Activated T-helper 17 cell treated with anti-CD3 and anti-CD28 coated beads, Interleukin-2, amount 50 U/mL, for 72 hours (primary cell): ENCODE measurements at regions not wholly inside any gene's neighbourhood (a gene's known extent, or its start where the extent isn't known, plus 50 kb on each side); places are given as distances from the start of the nearest gene placed in this dataset.

Source experiments
- ATAC-seq: fragments of 150-1000 bp; cut with Tn5 transposase; replicated peaks from 2 replicates; pipeline ENCODE4 v1.10.0; 2021; ENCODE audit warnings: mild to moderate bottlenecking, moderate library complexity
- H3K27ac Mint-ChIP-seq: one replicate; pipeline ENCODE4 v1.8.0; 2022; ENCODE audit warnings: mixed read lengths
- H3K27me3 Mint-ChIP-seq: one replicate; pipeline ENCODE4 v1.8.0; 2022; ENCODE audit warnings: mixed read lengths
- H3K36me3 Mint-ChIP-seq: one replicate; pipeline ENCODE4 v1.8.0; 2022; ENCODE audit warnings: low read depth, mild to moderate bottlenecking, mixed read lengths
- H3K4me1 Mint-ChIP-seq: one replicate; pipeline ENCODE4 v1.8.0; 2022; ENCODE audit warnings: mixed read lengths
- H3K4me3 Mint-ChIP-seq: one replicate; pipeline ENCODE4 v1.8.0; 2022; ENCODE audit warnings: mild to moderate bottlenecking, mixed read lengths
- H3K9me3 Mint-ChIP-seq: one replicate; pipeline ENCODE4 v1.8.0; 2022; ENCODE audit warnings: mixed read lengths

DNA sequence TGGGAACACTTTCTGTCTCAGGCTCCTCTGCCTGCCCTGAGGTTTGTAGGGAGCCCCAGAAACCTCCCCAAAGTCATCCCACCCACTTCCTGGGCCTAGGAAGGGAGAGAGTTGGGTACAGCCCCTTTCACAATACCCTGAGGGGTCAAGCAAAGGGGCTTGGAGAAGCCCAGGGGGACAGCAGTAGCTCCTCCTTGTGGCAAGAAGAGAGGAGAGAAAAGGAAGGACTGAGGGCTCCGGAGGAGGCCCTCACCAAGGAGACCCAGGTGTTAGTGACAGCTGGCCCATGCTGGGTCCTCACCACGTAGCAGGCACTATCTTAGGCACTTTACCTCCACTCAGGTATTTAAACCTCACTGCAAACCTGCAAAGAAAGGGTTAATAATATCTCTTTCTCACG lies 112.8 kb downstream of the IRX5 start:
- no peak overlapping the region for H3K4me3 Mint-ChIP-seq
- peaks cover 9% of the 10 kb centered on the region for H3K27me3 Mint-ChIP-seq
- ATAC-seq: no peak
- H3K9me3 Mint-ChIP-seq: no peaks in the 10 kb centered on the region
- no peaks in the 10 kb centered on the region for H3K4me1 Mint-ChIP-seq
- H3K27ac Mint-ChIP-seq: no peak overlapping the region
- no peaks in the 10 kb centered on the region for H3K36me3 Mint-ChIP-seq

DNA sequence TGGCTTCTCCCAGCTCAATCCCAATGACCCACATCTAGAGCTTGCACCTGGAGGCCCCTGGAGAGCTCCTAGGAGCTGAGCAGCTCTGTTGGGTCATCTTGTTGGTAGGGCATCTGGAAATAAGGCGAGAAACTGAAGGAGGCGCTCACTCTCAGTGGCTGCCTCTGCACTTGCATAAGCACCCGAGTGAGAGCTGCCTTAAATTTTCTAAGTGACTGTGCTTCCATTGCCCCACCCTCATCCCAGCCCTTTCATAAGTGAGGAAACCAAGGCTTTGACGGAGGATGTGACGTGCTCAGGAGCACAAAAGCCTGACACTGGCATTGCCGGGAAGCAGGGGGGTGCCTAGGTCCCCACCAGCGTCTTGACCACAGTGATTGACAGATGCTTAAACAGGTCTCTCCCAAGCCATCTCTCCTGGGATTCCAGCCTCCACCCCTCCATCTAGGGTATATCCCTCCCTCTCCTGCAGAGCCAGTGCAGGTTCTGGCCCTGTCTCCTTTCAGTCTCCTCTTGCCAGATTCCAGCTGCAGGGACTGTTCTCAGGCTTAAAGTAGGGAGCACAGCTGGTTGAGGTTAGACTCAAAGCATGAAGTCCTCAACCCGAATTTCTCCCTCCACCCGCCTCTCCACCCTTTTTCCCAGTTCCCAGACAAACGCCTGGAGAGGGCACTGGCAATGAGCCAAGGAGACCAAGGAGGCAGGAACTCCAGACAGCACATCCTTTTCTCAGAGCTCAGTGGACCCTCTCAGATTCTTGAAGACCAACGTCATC lies 113.7 kb downstream of the IRX5 start:
- Mint-ChIP-seq H3K27me3 (peaks cover 9% of the 10 kb centered on the region), H3K27ac (no peak overlapping the region), H3K36me3 (no peaks in the 10 kb centered on the region), H3K9me3 (no peaks in the 10 kb centered on the region), H3K4me1 (no peaks in the 10 kb centered on the region), H3K4me3 (no peak overlapping the region)
- no peak for ATAC-seq

DNA sequence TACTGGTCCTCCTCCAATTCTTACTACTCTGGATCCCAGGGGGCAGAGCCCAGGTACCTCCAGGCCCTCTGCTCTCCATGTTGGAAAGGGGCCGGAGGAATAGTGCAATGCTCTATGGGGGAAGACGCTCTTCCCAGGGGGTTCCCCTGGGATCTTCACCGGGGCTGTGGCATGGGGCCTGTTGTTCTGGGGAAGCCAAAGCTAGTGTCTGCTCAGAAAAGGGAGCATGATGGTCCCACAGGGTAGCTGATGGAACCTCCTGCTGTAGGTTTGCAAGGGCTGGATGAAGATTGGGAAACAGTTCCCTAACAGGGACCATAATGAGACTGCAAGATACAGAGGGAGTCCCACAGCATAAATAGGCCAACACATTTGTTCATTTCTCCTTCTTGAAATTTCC lies 114.7 kb downstream of the IRX5 start:
- no peaks in the 10 kb centered on the region for H3K36me3 Mint-ChIP-seq
- no peak overlapping the region for H3K27ac Mint-ChIP-seq
- H3K9me3 Mint-ChIP-seq: no peaks in the 10 kb centered on the region
- no peak for ATAC-seq
- H3K27me3 Mint-ChIP-seq: peaks cover 9% of the 10 kb centered on the region
- H3K4me3 Mint-ChIP-seq: no peak overlapping the region
- H3K4me1 Mint-ChIP-seq: no peaks in the 10 kb centered on the region

DNA sequence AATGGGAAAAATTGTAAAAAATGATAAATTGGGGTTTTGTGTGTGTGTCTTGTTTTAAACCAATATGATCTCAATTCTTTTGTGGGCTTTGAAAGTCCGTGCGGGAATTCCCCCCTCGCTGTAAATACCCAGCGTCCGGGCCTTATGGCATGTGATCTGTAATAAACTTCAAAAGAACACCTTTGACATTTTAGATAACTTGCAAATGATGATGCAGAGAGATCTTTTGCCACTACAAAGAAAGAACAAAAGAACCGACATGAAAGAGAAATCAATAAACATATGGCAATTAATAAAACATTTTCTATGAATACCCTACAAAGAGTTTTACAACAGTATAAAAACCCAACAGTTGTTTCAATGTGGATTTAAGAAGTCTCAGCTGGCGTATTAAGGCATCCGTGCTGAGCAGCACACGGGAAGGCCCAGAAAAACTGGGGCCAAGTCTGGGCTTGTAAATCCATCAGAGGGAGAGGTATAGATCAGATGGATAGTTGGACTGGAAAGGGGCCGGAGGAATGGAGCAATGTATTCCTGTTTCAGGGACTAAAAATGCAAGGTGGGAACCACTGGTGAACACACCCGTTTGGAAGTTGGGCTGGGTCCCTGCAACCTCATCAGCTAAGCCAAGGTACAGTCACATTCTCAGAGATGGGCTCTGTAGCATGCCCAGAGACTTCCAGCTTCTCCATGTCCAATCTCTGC lies 115.2 kb downstream of the IRX5 start:
- ATAC-seq: no peak
- Mint-ChIP-seq H3K9me3 (no peaks in the 10 kb centered on the region), H3K27ac (no peak overlapping the region), H3K4me3 (no peak overlapping the region), H3K4me1 (no peaks in the 10 kb centered on the region), H3K36me3 (no peaks in the 10 kb centered on the region), H3K27me3 (peaks cover 9% of the 10 kb centered on the region)

DNA sequence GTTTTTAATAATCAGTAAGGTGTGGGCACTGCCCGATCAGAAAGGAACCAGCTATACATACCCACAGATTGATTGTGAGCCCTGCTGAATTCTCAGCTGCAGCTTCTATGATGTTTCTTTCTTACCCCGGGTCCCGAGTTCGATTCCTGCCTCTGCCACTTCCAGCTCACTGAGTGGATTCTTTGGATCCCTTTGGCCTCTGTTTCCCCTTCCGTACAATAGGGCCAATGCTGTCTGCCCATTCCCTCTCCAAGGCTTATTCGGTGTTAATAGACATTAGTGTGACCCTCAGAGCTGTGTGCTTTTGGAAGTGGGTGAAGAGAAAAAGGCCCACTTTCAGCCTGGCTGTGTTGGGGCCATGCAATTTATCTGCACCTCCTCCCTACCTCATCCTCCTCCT lies 115.8 kb downstream of the IRX5 start:
- H3K36me3 Mint-ChIP-seq: no peaks in the 10 kb centered on the region
- H3K4me1 Mint-ChIP-seq: no peaks in the 10 kb centered on the region
- no peak overlapping the region for H3K4me3 Mint-ChIP-seq
- no peak overlapping the region for H3K27ac Mint-ChIP-seq
- H3K27me3 Mint-ChIP-seq: peaks cover 9% of the 10 kb centered on the region
- H3K9me3 Mint-ChIP-seq: no peaks in the 10 kb centered on the region
- ATAC-seq: no peak

DNA sequence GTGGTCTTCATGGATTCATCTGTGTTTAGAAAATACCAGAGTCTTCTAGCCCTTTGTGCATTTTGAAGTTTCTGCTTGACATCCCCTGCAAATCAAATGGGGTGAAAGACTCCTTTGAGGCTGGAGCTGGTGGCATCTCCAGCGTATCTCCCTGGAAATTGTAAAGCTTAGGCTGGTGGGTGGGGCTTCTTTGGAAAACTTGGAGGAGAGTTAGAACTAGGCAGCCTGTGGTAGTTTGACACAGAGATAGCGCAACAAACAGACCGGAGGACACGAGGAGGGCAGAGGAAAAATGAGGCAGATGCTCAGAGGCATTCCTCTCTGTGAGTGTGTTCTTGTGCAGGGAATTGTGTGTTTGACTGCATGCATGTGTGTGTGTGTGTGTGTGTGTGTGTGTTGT lies 116.3 kb downstream of the IRX5 start:
- Mint-ChIP-seq H3K27me3 (peaks cover 11% of the 10 kb centered on the region), H3K27ac (no peak overlapping the region), H3K4me3 (no peak overlapping the region), H3K4me1 (no peaks in the 10 kb centered on the region), H3K36me3 (no peaks in the 10 kb centered on the region), H3K9me3 (no peaks in the 10 kb centered on the region)
- no peak for ATAC-seq

DNA sequence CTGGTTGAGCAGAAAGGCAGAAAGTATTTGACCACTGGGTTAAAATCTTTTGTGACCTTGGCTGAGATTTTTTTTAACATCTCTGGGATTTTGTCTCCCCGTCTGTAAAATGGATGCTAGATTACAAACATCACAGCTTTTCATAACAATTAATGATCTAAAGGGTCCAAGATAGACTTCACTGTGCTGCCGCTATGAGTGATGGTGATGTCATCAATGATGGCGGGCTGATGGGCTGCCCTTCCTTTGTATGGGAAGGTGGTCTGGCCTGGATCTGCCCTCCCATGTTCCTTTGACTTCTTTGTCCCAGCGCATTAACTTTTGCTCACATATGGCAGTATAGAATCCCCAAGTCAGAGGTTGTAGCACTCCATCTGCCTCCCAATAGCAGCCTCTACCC lies 116.7 kb downstream of the IRX5 start:
- Mint-ChIP-seq H3K4me3 (no peak overlapping the region), H3K27ac (no peak overlapping the region), H3K9me3 (no peaks in the 10 kb centered on the region), H3K36me3 (no peaks in the 10 kb centered on the region), H3K4me1 (no peaks in the 10 kb centered on the region), H3K27me3 (peaks cover 13% of the 10 kb centered on the region)
- ATAC-seq: no peak

DNA sequence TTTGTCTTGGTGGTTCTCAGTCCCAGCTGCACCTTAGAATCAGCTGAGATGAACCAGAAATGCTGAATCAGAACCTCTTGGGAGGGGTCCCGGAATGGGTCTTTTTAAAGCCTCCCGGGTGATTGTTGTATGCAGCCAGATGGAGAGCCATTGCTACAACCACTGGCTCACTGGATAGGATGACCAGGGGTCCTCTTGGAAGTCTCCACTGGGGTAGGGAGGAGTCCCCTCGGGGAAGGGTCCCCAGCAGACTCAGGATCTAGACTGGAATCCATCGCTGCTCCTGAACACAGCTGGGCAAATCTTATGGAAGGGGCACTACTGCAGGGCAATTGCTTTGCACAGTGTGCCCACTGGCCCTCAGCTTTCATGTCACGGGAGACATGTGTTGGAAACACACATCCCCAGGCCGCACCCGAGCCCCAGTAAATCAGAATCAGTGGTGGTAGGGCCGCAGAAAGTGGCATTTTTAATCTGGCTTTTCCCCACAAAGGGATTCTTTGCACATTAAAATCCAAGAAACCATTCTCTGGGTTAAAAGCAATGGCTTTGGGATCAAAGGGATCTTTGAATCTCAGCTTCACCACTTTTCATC lies 117.3 kb downstream of the IRX5 start:
- Mint-ChIP-seq H3K9me3 (no peaks in the 10 kb centered on the region), H3K27me3 (peaks cover 13% of the 10 kb centered on the region), H3K27ac (no peak overlapping the region), H3K4me1 (no peaks in the 10 kb centered on the region), H3K36me3 (no peaks in the 10 kb centered on the region), H3K4me3 (no peak overlapping the region)
- no peak for ATAC-seq

DNA sequence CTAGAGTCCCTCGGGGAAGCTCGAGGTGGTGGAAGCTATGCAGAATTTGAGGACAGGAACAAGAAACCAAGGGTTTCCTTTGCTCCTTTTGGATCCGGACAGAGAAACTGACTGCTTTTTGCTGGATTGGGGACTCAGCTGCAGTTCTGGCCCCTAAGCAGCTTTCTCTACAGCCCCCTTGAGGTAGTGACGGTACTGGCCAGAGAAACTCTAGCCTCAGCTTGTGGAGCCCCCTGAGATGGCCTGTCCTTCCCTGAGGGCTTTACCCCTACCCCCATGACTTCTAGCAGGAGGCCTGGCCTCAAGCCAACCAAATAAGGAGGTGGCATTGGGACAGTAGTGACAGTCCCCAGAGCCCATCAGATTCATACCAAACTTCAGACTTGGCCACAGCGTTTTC lies 118.1 kb downstream of the IRX5 start:
- Mint-ChIP-seq H3K27me3 (peaks cover 13% of the 10 kb centered on the region), H3K4me3 (no peak overlapping the region), H3K36me3 (no peaks in the 10 kb centered on the region), H3K4me1 (no peaks in the 10 kb centered on the region), H3K9me3 (no peaks in the 10 kb centered on the region), H3K27ac (no peak overlapping the region)
- no peak for ATAC-seq

DNA sequence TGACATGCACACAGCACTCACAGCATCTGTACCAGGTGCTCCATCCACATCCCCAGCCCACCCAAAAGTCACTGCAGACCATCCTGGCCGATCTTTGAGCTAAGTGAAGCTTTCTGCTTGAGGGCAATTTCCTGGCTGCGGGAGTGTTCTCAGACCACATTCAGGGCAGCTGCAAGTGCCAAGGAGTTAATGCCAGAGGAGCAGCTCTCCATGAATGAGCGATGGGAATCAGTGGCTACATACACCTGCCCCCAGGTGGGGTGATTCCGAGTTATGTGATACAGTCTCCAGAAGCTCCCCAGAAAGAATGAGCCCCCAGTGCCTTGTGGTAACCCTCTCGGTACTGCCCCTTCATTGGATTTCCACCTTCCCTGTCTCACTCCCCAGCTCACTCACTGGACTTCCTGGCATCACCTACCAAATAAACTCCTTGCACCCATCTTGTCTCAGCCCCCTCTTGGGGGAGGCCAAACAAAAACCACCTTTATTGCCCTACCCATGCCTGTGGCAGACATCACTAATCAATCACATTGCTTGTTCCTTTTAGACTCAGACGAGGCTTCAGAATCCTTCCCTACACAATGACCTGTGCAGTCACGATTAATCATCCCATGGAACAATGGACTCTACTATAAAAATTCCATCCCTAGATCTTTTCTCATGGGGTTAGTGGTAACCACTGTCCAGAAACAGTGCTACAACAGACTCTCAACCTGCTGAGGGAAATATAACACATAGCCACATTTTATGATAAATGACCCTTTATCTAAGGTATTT lies 121.1 kb downstream of the IRX5 start:
- Mint-ChIP-seq H3K4me3 (no peak overlapping the region), H3K9me3 (no peaks in the 10 kb centered on the region), H3K4me1 (no peaks in the 10 kb centered on the region), H3K36me3 (no peaks in the 10 kb centered on the region), H3K27ac (no peak overlapping the region), H3K27me3 (peaks cover 29% of the 10 kb centered on the region)
- no peak for ATAC-seq

DNA sequence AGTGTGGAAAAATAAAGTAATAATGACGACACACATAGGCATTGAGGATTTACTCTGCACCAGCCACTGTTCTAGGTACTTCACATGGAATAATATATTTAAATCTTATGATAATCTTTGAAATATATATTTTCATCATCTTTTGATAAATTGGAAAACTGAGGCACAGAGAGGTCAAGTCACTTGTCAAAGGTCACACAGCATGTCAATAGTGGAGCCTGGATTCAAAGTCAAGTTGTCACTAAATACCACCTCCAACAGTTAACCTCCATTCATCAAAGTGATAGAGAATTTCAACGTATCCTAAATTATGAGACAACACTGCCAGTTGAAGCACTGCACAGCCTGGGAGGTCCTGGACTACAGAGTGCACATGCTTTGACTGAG lies 121.7 kb downstream of the IRX5 start:
- peaks cover 32% of the 10 kb centered on the region for H3K27me3 Mint-ChIP-seq
- H3K4me3 Mint-ChIP-seq: no peak overlapping the region
- no peaks in the 10 kb centered on the region for H3K4me1 Mint-ChIP-seq
- ATAC-seq: no peak
- no peaks in the 10 kb centered on the region for H3K36me3 Mint-ChIP-seq
- H3K27ac Mint-ChIP-seq: no peak overlapping the region
- no peaks in the 10 kb centered on the region for H3K9me3 Mint-ChIP-seq

DNA sequence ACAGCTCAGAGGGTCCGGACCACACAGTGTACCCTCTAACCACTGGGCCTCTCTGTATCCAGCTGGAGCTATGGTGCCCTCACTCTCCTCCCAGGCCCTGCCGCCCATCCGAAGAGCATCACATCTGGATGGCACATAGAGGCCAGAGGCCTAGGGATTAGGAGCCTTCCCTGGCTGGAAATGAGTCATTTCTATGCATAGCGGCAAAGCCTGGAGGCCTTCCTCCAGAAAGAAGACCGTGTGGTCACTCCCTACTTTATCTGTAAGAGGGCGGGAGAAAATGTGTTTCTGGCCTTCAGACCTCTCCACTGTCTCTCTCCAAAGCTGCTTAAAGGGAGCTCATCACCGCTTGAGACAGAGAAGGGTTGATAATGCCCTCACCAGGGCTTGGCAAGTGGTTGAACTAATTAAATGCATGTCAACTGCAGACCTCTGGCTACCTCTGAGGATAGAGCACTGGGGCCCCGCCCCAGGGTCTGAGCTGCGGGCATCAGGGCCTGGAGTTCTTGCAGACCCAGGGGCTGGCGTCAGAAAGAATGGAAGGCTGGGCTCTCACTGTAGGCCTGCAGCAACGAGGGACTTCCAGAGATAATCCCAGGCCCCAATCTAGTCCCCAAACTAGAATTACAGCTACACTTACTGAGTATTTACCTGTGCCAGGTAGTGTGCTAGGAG lies 122.2 kb downstream of the IRX5 start:
- Mint-ChIP-seq H3K4me3 (no peak overlapping the region), H3K4me1 (no peaks in the 10 kb centered on the region), H3K27me3 (peaks cover 34% of the 10 kb centered on the region), H3K27ac (no peak overlapping the region), H3K9me3 (no peaks in the 10 kb centered on the region), H3K36me3 (no peaks in the 10 kb centered on the region)
- ATAC-seq: no peak

DNA sequence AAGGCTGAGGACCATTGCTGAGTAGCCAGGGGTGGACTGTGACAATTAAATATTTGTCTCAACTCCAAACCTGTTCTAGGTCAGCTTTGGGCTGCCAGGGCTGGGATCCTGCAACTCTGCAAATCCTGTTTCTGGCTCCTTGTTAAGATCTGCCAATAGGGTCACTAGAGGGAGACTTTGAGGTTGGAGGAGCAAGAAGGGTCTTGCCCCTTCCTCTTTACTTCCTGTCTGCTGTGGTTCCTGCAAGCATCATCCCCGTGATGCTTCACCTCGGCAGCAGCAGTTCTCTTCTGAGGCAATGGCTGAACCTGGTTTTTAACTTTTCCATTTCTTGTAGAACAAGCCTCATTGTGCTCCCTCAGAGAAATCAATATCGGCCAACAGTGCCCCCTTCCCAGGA lies 124.6 kb downstream of the IRX5 start:
- H3K4me3 Mint-ChIP-seq: no peak overlapping the region
- no peaks in the 10 kb centered on the region for H3K9me3 Mint-ChIP-seq
- no peaks in the 10 kb centered on the region for H3K36me3 Mint-ChIP-seq
- H3K27me3 Mint-ChIP-seq: peaks cover 49% of the 10 kb centered on the region
- H3K27ac Mint-ChIP-seq: no peak overlapping the region
- H3K4me1 Mint-ChIP-seq: no peaks in the 10 kb centered on the region
- no peak for ATAC-seq
